Stimulated activated CD4-positive, alpha-beta T cell treated with anti-CD3 and anti-CD28 coated beads, Interleukin-12 subunit alpha, Interleukin-12 subunit beta, amount 100 ng/mL, for 24 hours (primary cell): ENCODE measurements at regions not wholly inside any gene's neighbourhood (a gene's known extent, or its start where the extent isn't known, plus 50 kb on each side); places are given as distances from the start of the nearest gene placed in this dataset.
"Not testable (repeated sequence)": the region's sequence is repeated elsewhere in the genome, so short reads cannot be mapped to it uniquely, and the experiment has no call there.

ENCODE experiments used
- DNase-seq, 2 experiments: peaks; one replicate each; pipeline ENCODE4 v3.0.0-alpha.2; 2020; ENCODE audit warnings: low read depth in 2 of 2

- DNase-seq = no peak
Measured at GRCh38 chr16:59552164-59552563, 818.0 kb upstream of the GOT2 start.

- DNase-seq = no peak
Measured at GRCh38 chr16:59545721-59546120, 811.6 kb upstream of the GOT2 start.

GRCh38 chr16:59543641-59544040 is 809.5 kb upstream of the GOT2 start:
- DNase-seq = no peak

DNA sequence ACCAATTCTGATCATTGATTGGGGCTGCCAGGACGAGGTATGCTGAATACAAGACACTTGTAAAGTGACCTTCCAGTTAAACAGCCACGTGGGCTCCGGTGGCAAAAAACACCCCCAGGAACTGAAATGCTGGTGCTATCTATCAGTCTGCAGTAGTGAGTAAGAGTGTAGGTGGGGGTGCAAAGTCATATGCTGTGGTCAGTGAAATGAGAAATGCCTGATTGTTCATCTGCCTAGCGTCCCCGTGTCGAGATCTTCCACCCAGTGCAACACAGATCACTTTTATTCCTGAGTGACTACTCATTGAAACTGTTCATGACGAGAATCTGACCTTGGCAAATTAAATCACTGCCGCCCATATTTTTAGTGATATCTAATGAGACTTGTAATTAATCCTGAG is 806.5 kb upstream of the GOT2 start:
- no peak for DNase-seq

GRCh38 chr16:59535298-59535697 is 801.2 kb upstream of the GOT2 start:
- no peak for DNase-seq

- DNase-seq = no peak
Measured at GRCh38 chr16:59527206-59527997, 793.3 kb upstream of the GOT2 start.

DNA sequence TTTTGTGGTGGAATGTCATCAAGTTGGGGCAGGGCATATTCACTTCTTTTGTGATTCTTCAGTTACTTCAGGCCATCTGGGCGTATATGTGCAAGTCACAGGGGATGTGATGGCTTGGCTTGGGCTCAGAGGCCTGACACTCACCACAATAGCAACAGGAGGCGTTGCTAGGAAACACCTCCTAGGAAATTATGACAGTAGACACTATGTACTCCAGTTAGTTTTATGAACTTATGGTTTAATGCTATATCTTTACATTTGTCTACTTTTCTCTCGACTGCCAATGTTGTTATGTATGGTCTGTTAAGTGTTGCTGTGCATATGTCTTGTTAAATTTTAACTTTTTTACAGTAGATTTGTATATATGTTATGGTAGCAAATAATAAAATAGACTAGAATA is 788.7 kb upstream of the GOT2 start:
- no peak for DNase-seq

DNA sequence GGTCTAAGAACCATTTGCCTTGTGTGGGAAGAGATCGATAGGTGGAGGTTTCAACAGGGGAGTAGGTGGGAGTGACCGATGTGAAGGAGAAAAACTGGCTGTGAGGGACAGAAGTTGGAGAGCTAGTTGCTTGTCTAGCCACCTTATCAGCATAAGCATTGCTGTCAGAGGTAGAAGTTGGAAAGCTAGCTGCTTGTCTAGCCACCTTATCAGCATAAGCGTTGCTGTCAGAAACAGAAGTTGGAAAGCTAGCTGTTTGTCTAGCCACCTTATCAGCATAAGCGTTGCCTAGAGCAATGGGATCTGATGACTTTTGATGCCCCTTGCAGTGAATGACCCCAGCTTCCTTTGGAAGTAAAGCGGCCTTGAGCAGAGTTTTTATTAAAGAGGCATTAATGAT is 784.6 kb upstream of the GOT2 start:
- not testable (repeated sequence) for DNase-seq

- DNase-seq = no peak
Measured at GRCh38 chr16:59514651-59515050, 780.5 kb upstream of the GOT2 start.

GRCh38 chr16:59510008-59510424 is 775.9 kb upstream of the GOT2 start:
- no peak for DNase-seq

DNA sequence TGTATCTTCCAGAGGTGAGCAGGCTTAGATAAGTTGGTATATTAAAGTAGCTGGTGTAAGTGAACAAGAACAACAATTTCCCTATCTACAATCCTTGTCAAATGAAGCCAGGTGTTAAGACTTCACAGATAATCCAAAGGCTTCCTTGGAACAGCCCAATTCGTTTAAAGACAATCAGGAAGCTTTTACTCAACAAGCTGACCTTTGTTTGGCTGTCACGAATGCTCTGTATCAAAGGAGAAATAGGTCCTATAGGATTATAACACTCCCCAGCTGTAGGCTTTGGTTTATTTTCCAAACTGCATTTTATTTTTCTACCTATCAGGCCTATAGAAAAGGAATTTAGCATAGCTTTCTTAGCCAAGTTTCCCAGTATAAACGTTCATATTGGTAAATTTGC is 766.5 kb upstream of the GOT2 start:
- no peak for DNase-seq

DNA sequence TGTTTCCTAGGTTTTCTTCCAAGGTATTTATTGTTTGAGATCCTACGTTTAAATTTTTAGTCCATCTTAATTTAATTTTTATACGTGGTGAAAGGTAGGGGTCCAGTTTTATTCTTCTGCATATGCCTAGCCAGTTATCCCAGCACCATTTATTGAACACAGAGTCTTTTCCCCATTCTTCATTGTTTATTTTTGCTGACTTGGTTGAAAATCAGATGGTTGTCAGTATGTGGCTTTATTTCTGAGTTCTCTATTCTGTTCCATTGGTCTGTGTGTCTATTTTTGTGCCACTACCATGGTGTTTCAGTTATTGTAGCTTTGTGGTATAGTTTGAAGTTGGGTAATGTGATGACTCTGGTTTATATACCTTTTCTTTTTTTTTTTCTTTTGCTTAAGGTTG is 753.0 kb upstream of the GOT2 start:
- no peak for DNase-seq

- no peak for DNase-seq
Measured at GRCh38 chr16:59484833-59485516, 750.9 kb upstream of the GOT2 start.

GRCh38 chr16:59478838-59479237 is 744.7 kb upstream of the GOT2 start:
- DNase-seq = no peak

DNA sequence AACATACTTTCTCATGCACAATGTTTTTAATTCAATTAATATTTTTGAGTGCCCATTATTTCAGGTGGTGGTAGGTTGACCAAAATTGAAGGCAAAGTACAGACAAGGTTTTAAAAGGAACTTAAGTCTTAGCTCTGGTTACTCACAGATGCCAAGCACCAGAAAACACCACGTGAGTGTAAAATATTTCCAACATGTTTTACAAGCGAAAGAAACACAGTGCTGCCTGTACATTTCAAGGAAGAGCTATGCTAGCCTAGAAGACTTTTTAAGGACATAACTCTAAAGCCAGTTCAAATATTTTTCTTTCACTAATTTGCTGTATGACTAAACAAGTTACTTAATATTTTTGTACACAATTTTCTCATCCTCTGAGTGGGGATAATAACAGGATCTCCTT is 736.4 kb upstream of the GOT2 start:
- DNase-seq = no peak

GRCh38 chr16:59469266-59469665 is 735.1 kb upstream of the GOT2 start:
- DNase-seq = no peak

DNA sequence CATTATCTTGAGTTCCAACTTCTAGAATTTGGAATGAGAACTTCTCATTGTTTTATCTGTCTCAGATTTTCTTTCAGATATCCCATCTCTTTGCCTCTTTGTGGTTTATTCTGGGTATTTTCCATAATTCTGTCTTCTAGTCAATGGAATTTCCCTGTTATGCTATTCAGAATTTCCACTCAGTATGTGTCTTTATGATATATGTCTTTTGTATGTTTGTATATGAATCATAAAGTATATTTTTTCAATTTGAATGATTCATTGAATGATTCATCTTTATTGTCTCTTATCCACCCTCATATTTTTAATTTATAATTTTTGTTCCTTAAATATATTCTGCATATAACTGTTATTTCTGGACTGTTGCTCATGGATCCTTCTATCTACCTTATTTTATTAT is 729.7 kb upstream of the GOT2 start:
- no peak for DNase-seq

GRCh38 chr16:59459806-59460205 is 725.7 kb upstream of the GOT2 start:
- no peak for DNase-seq

DNA sequence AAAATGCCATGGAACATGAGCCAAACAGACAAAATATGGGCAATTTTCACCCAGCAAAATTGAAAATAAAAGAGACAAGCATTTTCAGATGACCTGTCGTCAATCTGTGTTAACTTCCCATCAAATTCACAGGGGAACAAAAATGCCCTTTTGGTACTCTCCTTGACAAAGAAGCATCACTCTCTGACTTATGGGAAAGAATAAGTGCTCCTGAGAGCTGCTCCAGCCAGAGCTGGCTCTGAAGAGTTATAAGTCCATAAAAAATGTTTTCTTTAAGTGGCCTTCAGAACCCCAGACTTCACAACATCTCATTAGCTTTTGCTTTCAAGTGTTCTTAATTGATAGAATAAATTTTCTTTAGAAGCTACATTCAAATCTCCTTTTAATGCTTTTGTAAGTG is 721.4 kb upstream of the GOT2 start:
- DNase-seq = no peak

GRCh38 chr16:59450513-59450912 is 716.4 kb upstream of the GOT2 start:
- DNase-seq = not testable (repeated sequence)

GRCh38 chr16:59440502-59440901 is 706.4 kb upstream of the GOT2 start:
- DNase-seq = no peak

DNA sequence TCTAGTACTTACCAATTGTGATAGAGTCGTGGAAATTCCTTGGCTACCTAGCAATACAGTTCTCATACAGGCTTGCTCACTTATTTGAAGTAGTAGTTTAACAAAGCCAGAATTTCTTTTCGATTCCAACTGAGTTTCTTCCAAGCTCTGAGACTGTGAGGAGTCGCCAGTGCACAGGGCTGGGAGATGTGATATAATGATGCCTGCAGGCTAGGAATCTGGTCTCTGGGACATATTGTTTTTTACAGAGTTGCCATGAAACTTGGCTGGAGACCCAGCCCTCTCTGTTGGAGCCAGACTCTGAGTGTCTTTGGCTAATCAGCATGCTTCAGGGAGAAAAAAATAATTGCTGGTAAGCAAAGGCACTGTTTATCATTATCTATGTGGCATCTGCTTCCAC is 698.8 kb upstream of the GOT2 start:
- no peak for DNase-seq

DNA sequence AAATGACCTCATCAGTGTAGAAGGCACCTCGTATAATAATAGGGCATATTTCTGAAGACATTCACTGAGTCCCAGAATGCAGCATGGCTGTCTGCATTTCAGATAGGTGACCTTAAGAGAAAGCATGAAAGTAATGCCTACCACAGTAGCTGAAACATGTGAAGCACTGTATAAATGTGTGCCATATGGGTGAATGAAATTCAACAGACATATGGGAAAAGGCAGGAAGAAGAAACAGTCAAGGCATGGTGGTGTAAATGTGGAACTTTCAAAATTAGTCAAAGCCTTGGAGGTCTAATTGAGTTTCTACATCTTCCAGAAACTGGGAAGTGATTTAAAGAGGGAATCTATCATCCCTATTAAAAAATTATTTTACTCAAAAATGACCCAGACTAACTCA is 698.2 kb upstream of the GOT2 start:
- no peak for DNase-seq
